IMR-90 (cell line): ENCODE measurements at regions not wholly inside any gene's neighbourhood (a gene's known extent, or its start where the extent isn't known, plus 50 kb on each side); places are given as distances from the start of the nearest gene placed in this dataset.

Experiments
- ATAC-seq: fragments of 200-7000 bp; cut with Tn5 transposase; 2 replicates; pipeline ENCODE4 v1.9.1; 2020; ENCODE audit warnings: low read depth, mild to moderate bottlenecking, moderate library complexity
- BruUV-seq: library from RNA; stranded (reverse); fragments of 400-500 nt; replicated peaks from 2 replicates; lab custom pipeline; 2021; lab: Mats Ljungman, UMichigan
- CTCF ChIA-PET: fragments of 300-600 bp; formaldehyde crosslinking; extraction: SDS; loops from one replicate; lab custom pipeline; 2021; ENCODE audit warnings: antibody characterized with exemption; lab: Yijun Ruan, JAX
- POLR2A ChIA-PET: fragments of 300-600 bp; sonication (Branson Sonifier 250); formaldehyde crosslinking; loops from one replicate; lab custom pipeline; 2022; ENCODE audit warnings: antibody characterized with exemption; ENCODE audit not compliant: unreplicated experiment; lab: Charles Lee
- DNase-seq: peaks from one replicate; pipeline ENCODE4 v3.0.0; 2013
- H2AFZ ChIP-seq: replicated peaks from 2 replicates; pipeline ENCODE3; 2013; ENCODE audit warnings: low read length, mild to moderate bottlenecking; ENCODE audit not compliant: poor library complexity
- H2AK5ac ChIP-seq: 2 replicates; pipeline ENCODE4 v1.6.1; 2013; ENCODE audit warnings: low read depth, low read length, inconsistent platforms
- H2AK9ac ChIP-seq: replicated peaks from 2 replicates; pipeline ENCODE3; 2013; ENCODE audit warnings: mild to moderate bottlenecking, low read depth, low read length, moderate library complexity; ENCODE audit not compliant: poor library complexity
- H2BK120ac ChIP-seq: 2 replicates; pipeline ENCODE4 v1.6.1; 2013; ENCODE audit warnings: low read depth, low read length, inconsistent platforms
- H2BK15ac ChIP-seq: 3 replicates; pipeline ENCODE4 v1.6.1; 2013; ENCODE audit warnings: low read depth, low read length, inconsistent platforms
- H2BK20ac ChIP-seq: 2 replicates; pipeline ENCODE4 v1.6.1; 2013; ENCODE audit warnings: low read depth, mild to moderate bottlenecking, inconsistent platforms, low read length, moderate library complexity
- H2BK5ac ChIP-seq: 2 replicates; pipeline ENCODE4 v1.6.1; 2013; ENCODE audit warnings: mild to moderate bottlenecking, low read depth, low read length, inconsistent platforms; ENCODE audit not compliant: poor library complexity, severe bottlenecking
- H3K14ac ChIP-seq: replicated peaks from 2 replicates; pipeline ENCODE4 v1.6.1; 2013; ENCODE audit warnings: low read depth, low read length, inconsistent platforms
- H3K18ac ChIP-seq: 2 replicates; pipeline ENCODE4 v1.6.1; 2013; ENCODE audit warnings: low read depth, low read length, control low read depth
- H3K23ac ChIP-seq: 2 replicates; pipeline ENCODE4 v1.6.1; 2013; ENCODE audit warnings: low read depth, low read length, inconsistent platforms
- H3K27ac ChIP-seq: 2 replicates; pipeline ENCODE4 v1.5.1; 2013; ENCODE audit warnings: mild to moderate bottlenecking, control low read depth, low read length; ENCODE audit not compliant: insufficient read depth
- H3K27me3 ChIP-seq: 2 replicates; pipeline ENCODE4 v1.6.1; 2013; ENCODE audit warnings: low read length; ENCODE audit not compliant: control insufficient read depth, insufficient read depth
- H3K36me3 ChIP-seq: 2 replicates; pipeline ENCODE4 v1.6.1; 2013; ENCODE audit warnings: low read length, mixed read lengths; ENCODE audit not compliant: control insufficient read depth, insufficient read depth
- H3K4ac ChIP-seq: 2 replicates; pipeline ENCODE4 v1.6.1; 2013; ENCODE audit warnings: low read depth, low read length, inconsistent platforms
- H3K4me1 ChIP-seq: 2 replicates; pipeline ENCODE4 v1.6.1; 2013; ENCODE audit warnings: low read length, mixed read lengths; ENCODE audit not compliant: control insufficient read depth, insufficient read depth
- H3K4me2 ChIP-seq: 2 replicates; pipeline ENCODE4 v1.6.1; 2013; ENCODE audit warnings: low read depth, mild to moderate bottlenecking, control low read depth, low read length, moderate library complexity
- H3K4me3 ChIP-seq: 2 replicates; pipeline ENCODE4 v1.5.1; 2013; ENCODE audit warnings: low read depth, mild to moderate bottlenecking, control low read depth, low read length, moderate library complexity; ENCODE audit not compliant: insufficient read depth
- H3K56ac ChIP-seq: 2 replicates; pipeline ENCODE4 v1.6.1; 2013; ENCODE audit warnings: low read length, inconsistent platforms; ENCODE audit not compliant: insufficient read depth; ENCODE audit errors: extremely low read depth
- H3K79me1 ChIP-seq, 2 experiments: 2 replicates each; pipeline ENCODE4 v1.6.1; 2013; ENCODE audit warnings: low read length in 2 of 2, inconsistent platforms in 1 of 2, low read depth in 1 of 2
- H3K9ac ChIP-seq: 2 replicates; pipeline ENCODE4 v1.6.1; 2013; ENCODE audit warnings: low read depth, low read length, control low read depth
- H3K9me1 ChIP-seq: 2 replicates; pipeline ENCODE4 v1.6.1; 2013; ENCODE audit warnings: low read length, inconsistent platforms; ENCODE audit not compliant: insufficient read depth
- H3K9me3 ChIP-seq: 2 replicates; pipeline ENCODE4 v1.6.1; 2013; ENCODE audit warnings: low read length; ENCODE audit not compliant: control insufficient read depth, insufficient read depth
- H4K20me1 ChIP-seq: 2 replicates; pipeline ENCODE4 v1.6.1; 2013; ENCODE audit warnings: low read length, inconsistent platforms; ENCODE audit not compliant: insufficient read depth
- H4K5ac ChIP-seq: 2 replicates; pipeline ENCODE4 v1.6.1; 2013; ENCODE audit warnings: mild to moderate bottlenecking, low read depth, low read length, control low read depth
- H4K8ac ChIP-seq, 2 experiments: 2 replicates each; pipeline ENCODE4 v1.6.1; 2013; ENCODE audit warnings: low read depth in 2 of 2, low read length in 2 of 2, control low read depth in 1 of 2, inconsistent platforms in 1 of 2
- H4K91ac ChIP-seq: 2 replicates; pipeline ENCODE4 v1.6.1; 2013; ENCODE audit warnings: low read depth, low read length, inconsistent platforms; ENCODE audit not compliant: insufficient read depth
- CEBPB ChIP-seq: IDR thresholded peaks from 2 replicates; pipeline ENCODE4 v1.6.1; 2012; ENCODE audit warnings: low read depth, low read length, improper control_type of control experiment
- CHD1 ChIP-seq: IDR thresholded peaks from 2 replicates; pipeline ENCODE4 v1.6.1; 2012; ENCODE audit warnings: low read depth, low read length, improper control_type of control experiment
- FOS ChIP-seq: fragments of 150-350 bp; IDR thresholded peaks from 2 replicates; pipeline ENCODE4 v1.6.1; 2016; ENCODE audit warnings: low read depth, low read length
- MAFK ChIP-seq: IDR thresholded peaks from 2 replicates; pipeline ENCODE4 v1.6.1; 2012; ENCODE audit warnings: low read depth, low read length, improper control_type of control experiment
- MAZ ChIP-seq: IDR thresholded peaks from 2 replicates; pipeline ENCODE4 v1.6.1; 2012; ENCODE audit warnings: low read depth, mild to moderate bottlenecking, low read length, improper control_type of control experiment, moderate library complexity, borderline replicate concordance
- MXI1 ChIP-seq: IDR thresholded peaks from 2 replicates; pipeline ENCODE4 v1.6.1; 2012; ENCODE audit warnings: low read depth, mild to moderate bottlenecking, low read length, moderate library complexity, borderline replicate concordance
- RAD21 ChIP-seq: IDR thresholded peaks from 2 replicates; pipeline ENCODE4 v1.6.1; 2012; ENCODE audit warnings: low read length, improper control_type of control experiment
- RFX5 ChIP-seq: IDR thresholded peaks from 2 replicates; pipeline ENCODE4 v1.8.0; 2012; ENCODE audit warnings: low read depth, mild to moderate bottlenecking, low read length, moderate library complexity
- WGBS, 2 experiments: methylation state at CpG; one replicate each; pipeline versions ENCODE4 v1.1.5 to v1.1.7; 2013; ENCODE audit warnings: missing lambda C conversion rate in 2 of 2; ENCODE audit not compliant: insufficient read length in 1 of 2; ENCODE audit errors: extremely low coverage in 2 of 2; 5-methylcytosine and 5-hydroxymethylcytosine counted together
- dilution Hi-C: fragments of 300-500 bp; cut with HindIII; formaldehyde crosslinking; loops from one replicate; pipeline ENCODE4 v1.14.3; 2018; ENCODE audit warnings: low sequenced_read_pairs; ENCODE audit not compliant: unreplicated experiment
- in situ Hi-C: fragments of 300-500 bp; cut with MboI; formaldehyde crosslinking; loops from 3 replicates; pipeline ENCODE4 v1.14.3; 2019; ENCODE audit warnings: low sequenced_read_pairs, inconsistent platforms, mixed read lengths
- intact Hi-C: fragments of 100-400 bp; cut with micrococcal nuclease; formaldehyde crosslinking; loops from 2 replicates; pipeline ENCODE4 v1.10.0; 2022
- TF ChIP-seq, protein P1 (sequence below): fragments of 150-350 bp; IDR thresholded peaks from 2 replicates; pipeline ENCODE4 v1.6.1; 2017; ENCODE audit warnings: mild to moderate bottlenecking, antibody characterized with exemption, low read length, low read depth

DNA sequence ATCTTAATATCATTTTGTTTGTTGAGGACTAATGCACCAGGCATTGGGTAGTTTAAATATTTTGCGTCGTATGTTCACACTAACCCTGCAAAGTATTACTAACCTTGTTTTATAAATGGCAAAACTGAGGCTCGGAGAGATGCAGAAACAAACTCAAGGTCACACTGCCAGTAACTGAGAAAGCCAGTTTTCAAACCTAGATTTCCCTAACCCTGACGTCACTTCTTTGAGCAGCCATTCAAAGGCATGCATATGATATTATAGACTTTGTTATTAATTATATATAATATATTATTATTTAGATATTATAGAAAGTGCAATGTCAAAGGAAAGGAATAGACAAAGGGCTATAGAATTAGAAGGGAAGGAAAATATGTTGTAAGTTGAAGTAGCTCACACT lies 167.6 kb upstream of the EOMES start:
- Histone ChIP-seq H2BK120ac (no peak overlapping the region), H4K8ac (no peak overlapping the region), H3K14ac (no peak overlapping the region), H2AK9ac (no peak overlapping the region), H3K9ac (no peak overlapping the region), H3K23ac (no peak overlapping the region), H4K5ac (no peak overlapping the region), H3K4ac (no peak overlapping the region), H3K9me1 (no peaks in the 10 kb centered on the region), H2BK20ac (no peak overlapping the region), H2AK5ac (no peak overlapping the region), H3K27me3 (no peaks in the 10 kb centered on the region), H3K36me3 (no peaks in the 10 kb centered on the region), H3K4me1 (no peaks in the 10 kb centered on the region), H3K56ac (no peak overlapping the region), H2BK5ac (no peak overlapping the region), H2BK15ac (no peak overlapping the region), H3K9me3 (no peaks in the 10 kb centered on the region), H4K20me1 (no peaks in the 10 kb centered on the region), H2AFZ (no peak overlapping the region), H3K27ac (no peak overlapping the region), H4K91ac (no peak overlapping the region), H3K18ac (no peak overlapping the region), H3K4me2 (no peak overlapping the region), H3K79me1 (no peaks in the 10 kb centered on the region), H3K4me3 (no peak overlapping the region)
- no CpG with 5 or more reads among the region's 4 CpGs for WGBS, 2 experiments
- DNase-seq (no peak), ATAC-seq (no peak)
- intact Hi-C loops, result no loop called here
- dilution Hi-C loops, result no loop called here
- POLR2A ChIA-PET, result no interaction called here
- TF ChIP-seq CEBPB (no peak), RAD21 (no peak), MAFK (no peak), FOS (no peak), CHD1 (no peak), RFX5 (no peak), MXI1 (no peak), MAZ (no peak)
- TF ChIP-seq, protein P1, sequence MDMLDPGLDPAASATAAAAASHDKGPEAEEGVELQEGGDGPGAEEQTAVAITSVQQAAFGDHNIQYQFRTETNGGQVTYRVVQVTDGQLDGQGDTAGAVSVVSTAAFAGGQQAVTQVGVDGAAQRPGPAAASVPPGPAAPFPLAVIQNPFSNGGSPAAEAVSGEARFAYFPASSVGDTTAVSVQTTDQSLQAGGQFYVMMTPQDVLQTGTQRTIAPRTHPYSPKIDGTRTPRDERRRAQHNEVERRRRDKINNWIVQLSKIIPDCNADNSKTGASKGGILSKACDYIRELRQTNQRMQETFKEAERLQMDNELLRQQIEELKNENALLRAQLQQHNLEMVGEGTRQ, result no peak
- BruUV-seq, result no TSS peak
- CTCF ChIA-PET, result no interaction called here
- in situ Hi-C loops, result no loop called here
